Stomach (tissue), 8 donors: ENCODE measurements at regions not wholly inside any gene's neighbourhood (a gene's known extent, or its start where the extent isn't known, plus 50 kb on each side); places are given as distances from the start of the nearest gene placed in this dataset.
A peak's percentile ranks its signal among the peaks of the same experiment; 100 is the strongest.

Experiments used
- DNase-seq, 2 donors: peaks; one replicate each; pipeline versions ENCODE4 v3.0.0 to v3.0.0-alpha.2; 2013 to 2019
- H3K27ac ChIP-seq, 5 donors: fragments of 200-600 bp in 4 of 5; sonication (generic) in 4 of 5; one replicate each; pipeline ENCODE4 v1.5.1; 2013 to 2019; ENCODE audit warnings: mild to moderate bottlenecking in 1 of 5, moderate library complexity in 1 of 5
- H3K27me3 ChIP-seq, 3 donors: fragments of 200-600 bp; sonication (generic); one replicate each; pipeline ENCODE4 v1.5.1; 2017 to 2019; ENCODE audit warnings: mixed run types in 1 of 3
- H3K36me3 ChIP-seq, 4 donors: fragments of 200-600 bp; sonication (generic); 1 replicate in 3 of 4; 2 replicates in 1 of 4; pipeline ENCODE4 v1.5.1; 2016 to 2019
- H3K4me1 ChIP-seq, 4 donors: fragments of 200-600 bp; sonication (generic); one replicate each; pipeline ENCODE4 v1.5.1; 2016 to 2019
- H3K4me3 ChIP-seq, 4 donors: fragments of 200-600 bp; sonication (generic) in 3 of 4; one replicate each; pipeline ENCODE4 v1.5.1; 2016 to 2019; ENCODE audit warnings: mild to moderate bottlenecking in 1 of 4
- H3K9me3 ChIP-seq, 4 donors: fragments of 200-600 bp; sonication (generic); one replicate each; pipeline ENCODE4 v1.5.1; 2016 to 2019
- EP300 ChIP-seq: sonication (generic); formaldehyde crosslinking; IDR thresholded peaks from one replicate; pipeline ENCODE4 v1.6.1; 2017; ENCODE audit warnings: antibody characterized with exemption
- POLR2A ChIP-seq, 4 donors: fragments of 450-650 bp; IDR thresholded peaks; one replicate each; pipeline ENCODE4 v1.6.1; 2016; ENCODE audit warnings: antibody characterized with exemption in 4 of 4, control low read depth in 2 of 4, mild to moderate bottlenecking in 1 of 4, moderate library complexity in 1 of 4
- POLR2AphosphoS5 ChIP-seq, 3 donors: sonication (generic); formaldehyde crosslinking; IDR thresholded peaks; one replicate each; pipeline ENCODE4 v1.6.1; 2016; ENCODE audit warnings: antibody characterized with exemption in 3 of 3
- WGBS, 5 donors: extraction: QIAGEN DNeasy Blood & Tissue Kit in 3 of 5; methylation state at CpG; one replicate each; pipeline versions ENCODE4 v1.1.5 to v1.1.7; 2013 to 2018; 5-methylcytosine and 5-hydroxymethylcytosine counted together
- intact Hi-C: fragments of 100-400 bp; cut with DNase I; formaldehyde crosslinking; loops from one replicate; pipeline ENCODE4 v1.15.1; 2023; ENCODE audit warnings: low total_unique reads
- TF ChIP-seq, protein P1 (sequence below), 7 experiments: fragments of 450-650 bp in 4 of 7; fragments of 200-600 bp in 3 of 7; sonication (generic) in 3 of 7; IDR thresholded peaks; one replicate each; pipeline ENCODE4 v1.5.1; 2016 to 2019; ENCODE audit warnings: antibody characterized with exemption in 7 of 7, control low read depth in 2 of 7, mild to moderate bottlenecking in 1 of 7
- donor health status: healthy with polysubstance abuse.
- donor health status: Bipolar disorder and iron deficiency.
- donor health status: healthy.

- intact Hi-C loops = no loop called here
- 80 to 91% (median 85%) methylated on average over 7 of the region's 7 CpGs for WGBS, 5 donors
- Histone ChIP-seq H3K9me3 (no peaks in the 10 kb centered on the region), H3K4me1 (peaks cover 30 to 72% (median 63%) of the 10 kb centered on the region in 4 donors), H3K36me3 (no peaks in the 10 kb centered on the region), H3K27ac (peak overlapping the region; percentile 34 to 69 (median 64)), H3K4me3 (no peak overlapping the region), H3K27me3 (no peaks in the 10 kb centered on the region)
- TF ChIP-seq POLR2A (IDR thresholded peaks at IDR 0.05) = no peak
- TF ChIP-seq, protein P1, sequence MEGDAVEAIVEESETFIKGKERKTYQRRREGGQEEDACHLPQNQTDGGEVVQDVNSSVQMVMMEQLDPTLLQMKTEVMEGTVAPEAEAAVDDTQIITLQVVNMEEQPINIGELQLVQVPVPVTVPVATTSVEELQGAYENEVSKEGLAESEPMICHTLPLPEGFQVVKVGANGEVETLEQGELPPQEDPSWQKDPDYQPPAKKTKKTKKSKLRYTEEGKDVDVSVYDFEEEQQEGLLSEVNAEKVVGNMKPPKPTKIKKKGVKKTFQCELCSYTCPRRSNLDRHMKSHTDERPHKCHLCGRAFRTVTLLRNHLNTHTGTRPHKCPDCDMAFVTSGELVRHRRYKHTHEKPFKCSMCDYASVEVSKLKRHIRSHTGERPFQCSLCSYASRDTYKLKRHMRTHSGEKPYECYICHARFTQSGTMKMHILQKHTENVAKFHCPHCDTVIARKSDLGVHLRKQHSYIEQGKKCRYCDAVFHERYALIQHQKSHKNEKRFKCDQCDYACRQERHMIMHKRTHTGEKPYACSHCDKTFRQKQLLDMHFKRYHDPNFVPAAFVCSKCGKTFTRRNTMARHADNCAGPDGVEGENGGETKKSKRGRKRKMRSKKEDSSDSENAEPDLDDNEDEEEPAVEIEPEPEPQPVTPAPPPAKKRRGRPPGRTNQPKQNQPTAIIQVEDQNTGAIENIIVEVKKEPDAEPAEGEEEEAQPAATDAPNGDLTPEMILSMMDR (IDR thresholded peaks at IDR 0.05) = no peak
- no peak for DNase-seq
These were observed 128.5 kb downstream of the RHOU start for GRCh38 chr1:228863776-228864175.

GRCh38 chr1:228865627-228866330 is 130.5 kb downstream of the RHOU start:
- TF ChIP-seq EP300 (no peak), POLR2AphosphoS5 (IDR thresholded peaks at IDR 0.05) (no peak), POLR2A (IDR thresholded peaks at IDR 0.05) (no peak)
- TF ChIP-seq, protein P1 (IDR thresholded peaks at IDR 0.05) = no peak
- intact Hi-C loops = no loop called here
- DNase-seq = no peak
- H3K9me3 ChIP-seq = no peaks in the 10 kb centered on the region
- H3K27ac ChIP-seq = peak overlapping the region in 4 of 5 donors; percentile 28 to 67 (median 43)
- no peak overlapping the region for H3K4me3 ChIP-seq
- 60 to 80% (median 73%) methylated on average over 7 of the region's 7 CpGs for WGBS, 5 donors
- H3K36me3 ChIP-seq = no peaks in the 10 kb centered on the region
- no peaks in the 10 kb centered on the region for H3K27me3 ChIP-seq
- peaks cover 30 to 65% (median 59%) of the 10 kb centered on the region in 4 donors for H3K4me1 ChIP-seq

- TF ChIP-seq EP300 = no peak
- TF ChIP-seq POLR2A (IDR thresholded peaks at IDR 0.05) = no peak
- TF ChIP-seq, protein P1 (IDR thresholded peaks at IDR 0.05) = no peak
- no peak for TF ChIP-seq POLR2AphosphoS5 (IDR thresholded peaks at IDR 0.05)
These were observed 131.2 kb downstream of the RHOU start for GRCh38 chr1:228866468-228866867.

DNA sequence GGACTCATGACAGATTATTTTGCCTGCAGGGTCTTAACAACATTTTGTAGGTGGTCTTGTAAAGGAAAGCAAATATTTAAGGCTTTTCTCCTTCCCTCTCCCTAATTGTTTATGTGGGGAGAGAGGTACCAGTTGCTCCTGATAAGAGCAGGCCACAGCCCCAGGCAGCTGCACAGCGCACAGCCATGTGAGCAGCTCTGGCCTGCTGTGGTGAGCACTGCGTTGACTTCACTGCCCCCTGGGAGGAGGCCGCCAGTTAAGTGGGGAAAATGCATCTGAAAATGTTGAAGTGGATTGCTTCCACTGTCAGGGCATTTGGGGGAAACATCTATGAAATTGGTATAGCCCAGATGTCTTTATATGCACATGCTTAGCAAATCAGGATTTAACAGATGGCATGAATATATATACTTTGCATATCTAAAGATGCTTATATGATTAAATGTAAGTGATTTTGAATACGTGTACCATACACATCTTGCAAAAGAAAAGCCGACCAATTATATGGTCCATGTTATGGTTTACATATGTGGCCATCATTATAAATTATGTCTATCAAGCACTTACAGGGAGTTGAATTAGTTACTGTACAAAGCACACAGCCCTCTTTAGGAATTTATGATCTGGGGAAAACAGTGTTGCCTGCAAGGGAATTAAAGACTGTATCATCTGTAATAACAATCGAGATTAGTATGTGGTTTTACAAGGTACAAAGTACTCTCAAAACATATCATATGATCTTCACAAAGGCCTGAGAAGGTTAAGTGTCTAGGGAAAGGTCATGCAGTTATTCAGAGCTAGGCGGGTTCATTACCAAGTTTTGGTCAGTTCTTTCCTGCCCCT is 132.1 kb downstream of the RHOU start:
- H3K27me3 ChIP-seq = no peaks in the 10 kb centered on the region
- H3K9me3 ChIP-seq = no peaks in the 10 kb centered on the region
- no peak overlapping the region for H3K4me3 ChIP-seq
- peak; percentile 58 to 61 for DNase-seq
- intact Hi-C loops = no loop called here
- H3K36me3 ChIP-seq = no peaks in the 10 kb centered on the region
- H3K27ac ChIP-seq = peak overlapping the region; percentile 10 to 67 (median 40)
- WGBS, 5 donors = 32 to 63% (median 50%) methylated on average over 7 of the region's 7 CpGs
- TF ChIP-seq POLR2AphosphoS5 (IDR thresholded peaks at IDR 0.05) (no peak), POLR2A (IDR thresholded peaks at IDR 0.05) (no peak)
- TF ChIP-seq, protein P1 (IDR thresholded peaks at IDR 0.05) = no peak
- peaks cover 19 to 50% (median 46%) of the 10 kb centered on the region in 4 donors for H3K4me1 ChIP-seq

More at GRCh38 chr1:228866468-228866867, 131.2 kb downstream of the RHOU start:
- Histone ChIP-seq H3K27me3 (no peaks in the 10 kb centered on the region), H3K4me1 (peaks cover 27 to 59% (median 54%) of the 10 kb centered on the region in 4 donors), H3K27ac (peak overlapping the region; percentile 28 to 67 (median 46)), H3K9me3 (no peaks in the 10 kb centered on the region), H3K4me3 (no peak overlapping the region), H3K36me3 (no peaks in the 10 kb centered on the region)
- WGBS, 5 donors = 38 to 55% (median 46%) methylated on average over 11 of the region's 11 CpGs
- intact Hi-C loops = no loop called here
- DNase-seq = peak in 1 of 2 donors; percentile 52
